Loucy (cell line): ENCODE measurements at regions not wholly inside any gene's neighbourhood (a gene's known extent, or its start where the extent isn't known, plus 50 kb on each side); places are given as distances from the start of the nearest gene placed in this dataset.

Experiments used
- CTCF ChIP-seq: fragments of 200-600 bp; sonication (generic); conservative IDR thresholded peaks from 2 replicates; pipeline ENCODE4 v1.5.1; 2014; ENCODE audit warnings: mild to moderate bottlenecking, antibody characterized with exemption, low read length
- EZH2phosphoT487 ChIP-seq: fragments of 200-600 bp; IDR thresholded peaks from 2 replicates; pipeline ENCODE4 v1.6.1; 2018; ENCODE audit warnings: antibody characterized with exemption, mild to moderate bottlenecking, moderate library complexity, borderline replicate concordance

GRCh38 chr19:56933014-56933705 lies 92.6 kb upstream of the PEG3 start:
- TF ChIP-seq CTCF (no peak), EZH2phosphoT487 (no peak)
